Stimulated activated naive CD4-positive, alpha-beta T cell treated with Interleukin-2 at 50 U/mL for 16 hours (primary cell): ENCODE measurements at regions not wholly inside any gene's neighbourhood (a gene's known extent, or its start where the extent isn't known, plus 50 kb on each side); places are given as distances from the start of the nearest gene placed in this dataset.
"Not testable (repeated sequence)": the region's sequence is repeated elsewhere in the genome, so short reads cannot be mapped to it uniquely, and the experiment has no call there.

Experiments
- DNase-seq: peaks from one replicate; lab custom pipeline; 2025; lab: John Stamatoyannopoulos, UW

GRCh38 chr10:131833446-131834080 lies 67.2 kb upstream of the PPP2R2D start:
- no peak for DNase-seq

GRCh38 chr10:131834152-131834810 lies 66.5 kb upstream of the PPP2R2D start:
- no peak for DNase-seq

- DNase-seq = no peak
Observed at GRCh38 chr10:131838966-131839742, 61.7 kb upstream of the PPP2R2D start.

- not testable (repeated sequence) for DNase-seq
Observed at GRCh38 chr10:131839880-131840787, 60.7 kb upstream of the PPP2R2D start.

GRCh38 chr10:131840788-131841118 lies 60.1 kb upstream of the PPP2R2D start:
- no peak for DNase-seq

- DNase-seq = no peak
Observed at GRCh38 chr10:131841131-131841660, 59.6 kb upstream of the PPP2R2D start.

- DNase-seq = no peak
Observed at GRCh38 chr10:131841661-131842139, 59.1 kb upstream of the PPP2R2D start.

- DNase-seq = no peak
Observed at GRCh38 chr10:131842351-131843088, 58.3 kb upstream of the PPP2R2D start.

- DNase-seq = no peak
Observed at GRCh38 chr10:131843089-131843595, 57.7 kb upstream of the PPP2R2D start.

- DNase-seq = no peak
Observed at GRCh38 chr10:131843881-131844284, 56.9 kb upstream of the PPP2R2D start.

GRCh38 chr10:131844529-131845084 lies 56.2 kb upstream of the PPP2R2D start:
- DNase-seq = no peak

- no peak for DNase-seq
Observed at GRCh38 chr10:131845505-131846239, 55.1 kb upstream of the PPP2R2D start.

GRCh38 chr10:131846240-131847101 lies 54.3 kb upstream of the PPP2R2D start:
- DNase-seq = no peak

- DNase-seq = no peak
Observed at GRCh38 chr10:131847241-131847783, 53.5 kb upstream of the PPP2R2D start.

- no peak for DNase-seq
Observed at GRCh38 chr10:131848296-131848695, 52.5 kb upstream of the PPP2R2D start.

GRCh38 chr10:131848741-131849590 lies 51.8 kb upstream of the PPP2R2D start:
- no peak for DNase-seq

- DNase-seq = no peak
Observed at GRCh38 chr10:131849591-131850382, 51.0 kb upstream of the PPP2R2D start.
